Keratinocyte (primary cell): ENCODE measurements at regions not wholly inside any gene's neighbourhood (a gene's known extent, or its start where the extent isn't known, plus 50 kb on each side); places are given as distances from the start of the nearest gene placed in this dataset.

ENCODE experiments used
- EZH2 ChIP-seq: IDR thresholded peaks from one replicate; pipeline ENCODE4 v1.6.1; 2012; ENCODE audit warnings: inconsistent platforms, mild to moderate bottlenecking, low read length, moderate library complexity
- TF ChIP-seq, protein P1 (sequence below), 3 experiments: IDR thresholded peaks in 1 of 3; conservative IDR thresholded peaks in 1 of 3; optimal IDR thresholded peaks in 1 of 3; 2 replicates in 2 of 3; 3 replicates in 1 of 3; pipeline versions ENCODE3 to v1.5.1; 2011; ENCODE audit warnings: low read length in 3 of 3, mild to moderate bottlenecking in 3 of 3, moderate library complexity in 2 of 3, control low read depth in 1 of 3, inconsistent platforms in 1 of 3; ENCODE audit not compliant: insufficient read depth in 2 of 3; ENCODE audit errors: extremely low read depth in 1 of 3

DNA sequence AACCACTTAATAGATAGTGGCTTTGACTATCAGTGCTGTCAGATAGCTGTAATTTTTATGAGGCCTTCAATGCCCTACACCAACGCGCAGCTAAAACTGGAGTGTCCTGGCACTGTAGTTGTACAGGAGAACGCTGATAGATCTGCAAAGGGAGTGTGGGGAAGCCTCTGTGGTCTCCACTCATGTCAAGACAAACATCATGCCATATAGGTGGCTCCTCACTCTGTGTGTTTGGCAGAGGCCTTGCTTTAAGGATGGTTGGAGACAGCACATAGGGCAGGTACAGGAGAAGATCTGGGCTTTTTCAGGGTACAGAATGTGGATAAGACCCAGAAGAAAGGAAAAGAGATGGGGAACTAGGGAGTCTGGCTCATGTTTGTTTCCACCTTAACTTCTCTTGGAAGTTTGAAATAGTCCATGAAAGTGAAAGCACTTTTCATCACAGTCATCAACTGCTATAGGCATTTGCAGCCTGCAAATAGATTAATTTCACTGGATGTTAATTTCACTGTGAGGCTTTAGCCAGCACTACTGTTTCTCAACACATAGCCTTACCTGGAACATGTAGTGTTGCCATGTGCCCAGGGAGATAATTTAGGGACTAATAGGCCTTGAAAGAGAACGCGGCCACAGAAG, 425.8 kb upstream of the TBL1XR1 start:
- TF ChIP-seq, protein P1, sequence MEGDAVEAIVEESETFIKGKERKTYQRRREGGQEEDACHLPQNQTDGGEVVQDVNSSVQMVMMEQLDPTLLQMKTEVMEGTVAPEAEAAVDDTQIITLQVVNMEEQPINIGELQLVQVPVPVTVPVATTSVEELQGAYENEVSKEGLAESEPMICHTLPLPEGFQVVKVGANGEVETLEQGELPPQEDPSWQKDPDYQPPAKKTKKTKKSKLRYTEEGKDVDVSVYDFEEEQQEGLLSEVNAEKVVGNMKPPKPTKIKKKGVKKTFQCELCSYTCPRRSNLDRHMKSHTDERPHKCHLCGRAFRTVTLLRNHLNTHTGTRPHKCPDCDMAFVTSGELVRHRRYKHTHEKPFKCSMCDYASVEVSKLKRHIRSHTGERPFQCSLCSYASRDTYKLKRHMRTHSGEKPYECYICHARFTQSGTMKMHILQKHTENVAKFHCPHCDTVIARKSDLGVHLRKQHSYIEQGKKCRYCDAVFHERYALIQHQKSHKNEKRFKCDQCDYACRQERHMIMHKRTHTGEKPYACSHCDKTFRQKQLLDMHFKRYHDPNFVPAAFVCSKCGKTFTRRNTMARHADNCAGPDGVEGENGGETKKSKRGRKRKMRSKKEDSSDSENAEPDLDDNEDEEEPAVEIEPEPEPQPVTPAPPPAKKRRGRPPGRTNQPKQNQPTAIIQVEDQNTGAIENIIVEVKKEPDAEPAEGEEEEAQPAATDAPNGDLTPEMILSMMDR (optimal IDR thresholded peaks at IDR 0.05 in 1 of 3, IDR thresholded peaks at IDR 0.05 in 1 of 3, conservative IDR thresholded peaks at IDR 0.05 in 1 of 3; ENCODE audit: extremely low read depth in 1 of 3, insufficient read depth in 2 of 3, low read length in 3 of 3): no peak
- TF ChIP-seq EZH2: no peak
